GM23248 (cell line): ENCODE measurements at regions not wholly inside any gene's neighbourhood (a gene's known extent, or its start where the extent isn't known, plus 50 kb on each side); places are given as distances from the start of the nearest gene placed in this dataset.

ENCODE experiments used
- DNase-seq: peaks from one replicate; pipeline ENCODE4 v3.0.0-alpha.2; 2015
- H2AFZ ChIP-seq: fragments of 200-600 bp; sonication (generic); 2 replicates; pipeline ENCODE4 v1.6.1; 2016; ENCODE audit warnings: antibody characterized with exemption
- H3F3A ChIP-seq: fragments of 200-600 bp; sonication (generic); 2 replicates; pipeline ENCODE4 v1.6.1; 2016; ENCODE audit warnings: mild to moderate bottlenecking, antibody characterized with exemption, mixed run types; ENCODE audit not compliant: insufficient read depth
- H3K27ac ChIP-seq: fragments of 200-600 bp; sonication (generic); 2 replicates; pipeline ENCODE4 v1.5.1; 2016; ENCODE audit warnings: mild to moderate bottlenecking
- H3K27me3 ChIP-seq: fragments of 200-600 bp; sonication (generic); replicated peaks from 2 replicates; pipeline ENCODE4 v1.6.1; 2016; ENCODE audit warnings: mild to moderate bottlenecking; ENCODE audit not compliant: insufficient read depth
- H3K36me3 ChIP-seq: fragments of 200-600 bp; sonication (generic); 2 replicates; pipeline ENCODE4 v1.6.1; 2016; ENCODE audit warnings: low read depth, mild to moderate bottlenecking
- H3K4me1 ChIP-seq: fragments of 200-600 bp; sonication (generic); 2 replicates; pipeline ENCODE4 v1.6.1; 2016; ENCODE audit warnings: mild to moderate bottlenecking; ENCODE audit not compliant: insufficient read depth
- H3K4me2 ChIP-seq: fragments of 200-600 bp; sonication (generic); one replicate; pipeline ENCODE4 v1.6.1; 2016; ENCODE audit warnings: mild to moderate bottlenecking; ENCODE audit not compliant: unreplicated experiment
- H3K4me3 ChIP-seq: fragments of 200-600 bp; sonication (generic); 2 replicates; pipeline ENCODE4 v1.5.1; 2016; ENCODE audit warnings: mild to moderate bottlenecking
- H3K79me2 ChIP-seq: fragments of 200-600 bp; sonication (generic); 2 replicates; pipeline ENCODE4 v1.6.1; 2016; ENCODE audit warnings: mild to moderate bottlenecking; ENCODE audit not compliant: insufficient read depth
- H3K9ac ChIP-seq: fragments of 200-600 bp; sonication (generic); 2 replicates; pipeline ENCODE4 v1.6.1; 2016; ENCODE audit warnings: mild to moderate bottlenecking
- H3K9me2 ChIP-seq: fragments of 200-600 bp; sonication (generic); 2 replicates; pipeline ENCODE4 v1.6.1; 2016; ENCODE audit warnings: mixed run types, mild to moderate bottlenecking, moderate library complexity; ENCODE audit not compliant: insufficient read depth
- H3K9me3 ChIP-seq: fragments of 200-600 bp; sonication (generic); one replicate; pipeline ENCODE4 v1.6.1; 2017; ENCODE audit warnings: low read depth
- H4K20me1 ChIP-seq: fragments of 200-600 bp; sonication (generic); 2 replicates; pipeline ENCODE4 v1.6.0; 2016; ENCODE audit not compliant: insufficient read depth
- EZH2 ChIP-seq: fragments of 200-600 bp; sonication (generic); IDR thresholded peaks from 2 replicates; pipeline ENCODE4 v1.6.1; 2018; ENCODE audit warnings: antibody characterized with exemption, mild to moderate bottlenecking; ENCODE audit not compliant: insufficient read depth, poor library complexity, severe bottlenecking
- EZH2phosphoT487 ChIP-seq: fragments of 200-600 bp; sonication (generic); IDR thresholded peaks from 2 replicates; pipeline ENCODE4 v1.6.1; 2018; ENCODE audit warnings: antibody characterized with exemption, moderate library complexity, mild to moderate bottlenecking, low read depth; ENCODE audit not compliant: insufficient read depth
- WGBS, 2 experiments: methylation state at CpG; one replicate each; pipeline ENCODE4 v1.1.6; 2015 to 2017; ENCODE audit warnings: low lambda C conversion rate in 2 of 2, low coverage in 1 of 2; ENCODE audit errors: missing lambda C conversion rate in 2 of 2; 5-methylcytosine and 5-hydroxymethylcytosine counted together
- in situ Hi-C: fragments of 300-500 bp; cut with MboI; formaldehyde crosslinking; loops from 2 replicates; pipeline ENCODE4 v1.15.0; 2020

GRCh38 chr9:76561050-76561713 lies 102.2 kb downstream of the GCNT1 start:
- no peak overlapping the region for H3K9ac ChIP-seq
- no peak overlapping the region for H3K4me2 ChIP-seq
- no peaks in the 10 kb centered on the region for H4K20me1 ChIP-seq
- TF ChIP-seq EZH2 (no peak), EZH2phosphoT487 (no peak)
- H2AFZ ChIP-seq: no peak overlapping the region
- H3K4me1 ChIP-seq: peaks cover 62% of the 10 kb centered on the region
- no peaks in the 10 kb centered on the region for H3K36me3 ChIP-seq
- no peaks in the 10 kb centered on the region for H3K9me3 ChIP-seq
- 84 to 88% methylated on average over 2 of the region's 2 CpGs for WGBS, 2 experiments
- no peaks in the 10 kb centered on the region for H3K27me3 ChIP-seq
- H3K4me3 ChIP-seq: no peak overlapping the region
- peak overlapping the region; percentile 21 for H3K27ac ChIP-seq
- H3K9me2 ChIP-seq: no peaks in the 10 kb centered on the region
- no peaks in the 10 kb centered on the region for H3K79me2 ChIP-seq
- in situ Hi-C loops: no loop called here
- H3F3A ChIP-seq: peaks cover 41% of the 10 kb centered on the region
- DNase-seq: no peak
